Mesenchymal stem cell (in vitro differentiated cells and primary cell): ENCODE measurements at regions not wholly inside any gene's neighbourhood (a gene's known extent, or its start where the extent isn't known, plus 50 kb on each side); places are given as distances from the start of the nearest gene placed in this dataset.
"Not testable (repeated sequence)": the region's sequence is repeated elsewhere in the genome, so short reads cannot be mapped to it uniquely, and the experiment has no call there.

Experiments used
- DNase-seq: peaks from one replicate; pipeline ENCODE4 v3.0.0-alpha.2; 2013
- H2AFZ ChIP-seq: one replicate; pipeline ENCODE4 v1.6.1; 2013; ENCODE audit warnings: low read depth, mild to moderate bottlenecking, control low read depth, inconsistent platforms, low read length, moderate library complexity
- H2AK5ac ChIP-seq: 2 replicates; pipeline ENCODE4 v1.6.1; 2013; ENCODE audit warnings: low read length, moderate library complexity, mild to moderate bottlenecking, inconsistent platforms; ENCODE audit not compliant: severe bottlenecking
- H2BK120ac ChIP-seq: one replicate; pipeline ENCODE4 v1.6.1; 2013; ENCODE audit warnings: low read depth, mild to moderate bottlenecking, inconsistent platforms, low read length, moderate library complexity
- H2BK12ac ChIP-seq, 2 experiments: one replicate each; pipeline ENCODE4 v1.6.1; 2013; ENCODE audit warnings: inconsistent platforms in 2 of 2, low read length in 2 of 2, mild to moderate bottlenecking in 2 of 2, moderate library complexity in 2 of 2, control low read depth in 1 of 2
- H2BK15ac ChIP-seq: one replicate; pipeline ENCODE4 v1.6.1; 2013; ENCODE audit warnings: mild to moderate bottlenecking, low read depth, inconsistent platforms; ENCODE audit not compliant: poor library complexity, severe bottlenecking
- H2BK5ac ChIP-seq: 2 replicates; pipeline ENCODE4 v1.6.1; 2013; ENCODE audit warnings: low read depth, mild to moderate bottlenecking, low read length, control low read depth, inconsistent platforms; ENCODE audit not compliant: poor library complexity, severe bottlenecking
- H3K14ac ChIP-seq, 2 experiments: one replicate each; pipeline ENCODE4 v1.6.1; 2013; ENCODE audit warnings: inconsistent platforms in 2 of 2, low read length in 2 of 2, control low read depth in 1 of 2, mild to moderate bottlenecking in 1 of 2, moderate library complexity in 1 of 2
- H3K18ac ChIP-seq, 2 experiments: one replicate each; pipeline ENCODE4 v1.6.1; 2013; ENCODE audit warnings: inconsistent platforms in 2 of 2, low read length in 2 of 2, control low read depth in 1 of 2, low read depth in 1 of 2, mild to moderate bottlenecking in 1 of 2
- H3K23ac ChIP-seq, 2 experiments: one replicate each; pipeline ENCODE4 v1.6.1; 2013; ENCODE audit warnings: inconsistent platforms in 2 of 2, low read length in 2 of 2, mild to moderate bottlenecking in 2 of 2, moderate library complexity in 2 of 2, control low read depth in 1 of 2
- H3K27ac ChIP-seq: 2 replicates; pipeline ENCODE4 v1.5.1; 2013; ENCODE audit warnings: mild to moderate bottlenecking, moderate library complexity, low read length, control low read depth, inconsistent platforms; ENCODE audit not compliant: poor library complexity, severe bottlenecking
- H3K27me3 ChIP-seq, 2 experiments: 2 replicates each; pipeline versions ENCODE4 v1.6.1 to v1.7.0; 2013; ENCODE audit warnings: low read length in 2 of 2, mild to moderate bottlenecking in 2 of 2, moderate library complexity in 2 of 2, control low read depth in 1 of 2, inconsistent platforms in 1 of 2; ENCODE audit not compliant: control insufficient read depth in 1 of 2, insufficient read depth in 1 of 2
- H3K36me3 ChIP-seq, 2 experiments: 2 replicates each; pipeline versions ENCODE4 v1.6.1 to v1.7.0; 2013; ENCODE audit warnings: low read length in 2 of 2, control low read depth in 1 of 2, inconsistent platforms in 1 of 2, low read depth in 1 of 2, mild to moderate bottlenecking in 1 of 2; ENCODE audit not compliant: insufficient read depth in 2 of 2, control insufficient read depth in 1 of 2
- H3K4ac ChIP-seq, 2 experiments: one replicate each; pipeline ENCODE4 v1.6.1; 2013; ENCODE audit warnings: inconsistent platforms in 2 of 2, low read length in 2 of 2, mild to moderate bottlenecking in 2 of 2, moderate library complexity in 2 of 2, control low read depth in 1 of 2, low read depth in 1 of 2
- H3K4me1 ChIP-seq: 2 replicates; pipeline ENCODE4 v1.6.1; 2013; ENCODE audit warnings: low read depth, low read length, control low read depth; ENCODE audit not compliant: control insufficient read depth, insufficient read depth
- H3K4me2 ChIP-seq: 2 replicates; pipeline ENCODE4 v1.6.1; 2013; ENCODE audit warnings: low read length, mild to moderate bottlenecking, inconsistent platforms; ENCODE audit not compliant: poor library complexity, severe bottlenecking
- H3K4me3 ChIP-seq, 2 experiments: 2 replicates each; pipeline versions ENCODE4 v1.5.1 to v1.7.0; 2013; ENCODE audit warnings: low read length in 2 of 2, mild to moderate bottlenecking in 2 of 2, control low read depth in 1 of 2, low read depth in 1 of 2; ENCODE audit not compliant: insufficient read depth in 1 of 2
- H3K79me1 ChIP-seq: replicated peaks from 2 replicates; pipeline ENCODE4 v1.6.1; 2013; ENCODE audit warnings: mild to moderate bottlenecking, control low read depth, low read length, inconsistent platforms; ENCODE audit not compliant: poor library complexity, severe bottlenecking
- H3K9ac ChIP-seq: 2 replicates; pipeline ENCODE4 v1.7.0; 2013; ENCODE audit warnings: mild to moderate bottlenecking, low read length, moderate library complexity
- H3K9me3 ChIP-seq: 2 replicates; pipeline ENCODE4 v1.7.0; 2013; ENCODE audit warnings: mild to moderate bottlenecking, low read length; ENCODE audit not compliant: control insufficient read depth
- H4K8ac ChIP-seq: one replicate; pipeline ENCODE4 v1.6.1; 2013; ENCODE audit warnings: inconsistent platforms, mild to moderate bottlenecking, low read length, moderate library complexity
- H4K91ac ChIP-seq: one replicate; pipeline ENCODE4 v1.6.1; 2013; ENCODE audit warnings: mild to moderate bottlenecking, low read length, inconsistent platforms
- WGBS: methylation state at CpG from one replicate; pipeline ENCODE4 v1.1.7; 2013; ENCODE audit warnings: mixed read lengths; 5-methylcytosine and 5-hydroxymethylcytosine counted together

- no peak overlapping the region for H3K23ac ChIP-seq
- no peak overlapping the region for H3K14ac ChIP-seq
- H2AK5ac ChIP-seq = no peak overlapping the region
- no peaks in the 10 kb centered on the region for H3K79me1 ChIP-seq
- H4K8ac ChIP-seq = no peak overlapping the region
- H3K36me3 ChIP-seq = no peaks in the 10 kb centered on the region
- H3K4me1 ChIP-seq = no peaks in the 10 kb centered on the region
- no peak overlapping the region for H2BK5ac ChIP-seq
- H3K4me2 ChIP-seq = no peak overlapping the region
- H3K4ac ChIP-seq = no peak overlapping the region
- H3K9ac ChIP-seq = no peak overlapping the region
- H3K4me3 ChIP-seq = no peak overlapping the region
- DNase-seq = no peak
- H3K27ac ChIP-seq = no peak overlapping the region
- H3K18ac ChIP-seq = no peak overlapping the region
- no peak overlapping the region for H4K91ac ChIP-seq
- H2AFZ ChIP-seq = no peak overlapping the region
- H3K9me3 ChIP-seq = no peaks in the 10 kb centered on the region
- no peak overlapping the region for H2BK12ac ChIP-seq
- H2BK15ac ChIP-seq = no peak overlapping the region
- H3K27me3 ChIP-seq = no peaks in the 10 kb centered on the region
- no peak overlapping the region for H2BK120ac ChIP-seq
- WGBS = 17% methylated on average over 1 of the region's 1 CpG
Measured at GRCh38 chr3:112718516-112718915, 77.6 kb upstream of the CCDC80 start.

DNA sequence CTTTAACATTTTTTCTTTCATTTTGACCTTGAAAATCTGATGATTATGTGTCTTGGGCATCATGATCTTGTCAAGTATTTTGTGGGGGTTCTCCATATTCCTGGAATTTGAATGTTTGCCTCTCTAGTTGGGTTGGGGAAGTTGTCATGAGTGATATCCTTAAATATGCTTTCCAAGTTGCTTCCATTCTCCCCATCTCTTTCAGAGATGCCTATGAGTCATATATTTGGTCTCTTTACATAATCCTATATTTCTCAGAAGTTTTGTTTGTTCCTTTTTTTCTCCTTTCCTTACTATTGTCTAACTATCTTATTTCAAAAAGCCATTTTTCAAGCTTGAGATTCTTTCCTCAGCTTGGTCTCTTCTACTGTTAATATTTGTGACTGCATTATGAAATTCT is 69.0 kb upstream of the CCDC80 start:
- Histone ChIP-seq H2BK5ac (no peak overlapping the region), H3K14ac (no peak overlapping the region), H2BK120ac (no peak overlapping the region), H2BK12ac (no peak overlapping the region), H2BK15ac (no peak overlapping the region), H3K27me3 (no peaks in the 10 kb centered on the region), H3K36me3 (no peaks in the 10 kb centered on the region), H3K79me1 (no peaks in the 10 kb centered on the region), H4K8ac (no peak overlapping the region), H2AFZ (no peak overlapping the region), H3K9ac (no peak overlapping the region), H3K27ac (no peak overlapping the region), H3K9me3 (peaks cover 17% of the 10 kb centered on the region), H3K4me2 (no peak overlapping the region), H3K4me3 (no peak overlapping the region), H4K91ac (no peak overlapping the region), H3K23ac (no peak overlapping the region), H3K4me1 (no peaks in the 10 kb centered on the region), H3K18ac (no peak overlapping the region), H2AK5ac (no peak overlapping the region), H3K4ac (no peak overlapping the region)
- DNase-seq = no peak

DNA sequence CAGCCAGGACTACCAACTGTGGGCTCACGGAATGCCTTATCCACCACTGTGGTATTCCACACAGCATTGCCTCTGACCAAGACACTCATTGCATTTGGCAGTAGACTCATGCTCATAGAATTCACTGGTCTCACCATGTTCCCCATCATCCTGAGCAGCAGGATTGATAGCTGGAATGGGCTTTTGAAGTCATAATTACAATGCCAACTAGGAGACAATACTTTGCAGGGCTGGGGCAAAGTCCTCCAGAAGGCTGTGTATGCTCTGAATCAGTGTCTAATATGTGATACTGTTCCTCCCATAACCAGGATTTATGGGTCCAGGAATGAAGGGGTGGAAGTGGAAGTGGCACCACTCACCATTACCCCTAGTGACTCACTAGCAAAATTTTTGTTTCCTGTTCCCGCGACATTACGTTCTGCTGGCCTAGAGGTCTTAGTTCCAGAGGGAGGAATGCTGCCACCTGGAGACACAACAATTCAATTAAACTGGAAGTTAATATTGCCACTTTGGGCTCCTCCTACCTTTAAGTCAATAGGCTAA is 58.6 kb upstream of the CCDC80 start:
- H3K9me3 ChIP-seq = peaks cover 3% of the 10 kb centered on the region
- H2BK120ac ChIP-seq = no peak overlapping the region
- H2AFZ ChIP-seq = no peak overlapping the region
- no peak overlapping the region for H2AK5ac ChIP-seq
- no peak overlapping the region for H3K18ac ChIP-seq
- no peak overlapping the region for H2BK5ac ChIP-seq
- no peak overlapping the region for H2BK15ac ChIP-seq
- H2BK12ac ChIP-seq = no peak overlapping the region
- no peak overlapping the region for H3K4me2 ChIP-seq
- H3K4ac ChIP-seq = no peak overlapping the region
- no peak overlapping the region for H3K14ac ChIP-seq
- H3K23ac ChIP-seq = no peak overlapping the region
- no peaks in the 10 kb centered on the region for H3K79me1 ChIP-seq
- no peak overlapping the region for H3K27ac ChIP-seq
- no peak overlapping the region for H3K9ac ChIP-seq
- no peaks in the 10 kb centered on the region for H3K4me1 ChIP-seq
- H4K91ac ChIP-seq = no peak overlapping the region
- 17% methylated on average over 4 of the region's 4 CpGs for WGBS
- no peak overlapping the region for H3K4me3 ChIP-seq
- DNase-seq = peak; percentile 28
- no peaks in the 10 kb centered on the region for H3K36me3 ChIP-seq
- H4K8ac ChIP-seq = no peak overlapping the region
- no peaks in the 10 kb centered on the region for H3K27me3 ChIP-seq

GRCh38 chr3:112698442-112698841 is 57.5 kb upstream of the CCDC80 start:
- H2BK12ac ChIP-seq, H3K23ac ChIP-seq, H3K4me3 ChIP-seq, H3K18ac ChIP-seq, H3K27me3 ChIP-seq, H3K4ac ChIP-seq, H4K91ac ChIP-seq, H3K79me1 ChIP-seq, H3K4me2 ChIP-seq, H3K14ac ChIP-seq, H3K27ac ChIP-seq, H4K8ac ChIP-seq, H2BK5ac ChIP-seq, H2AFZ ChIP-seq, H2BK15ac ChIP-seq, H3K36me3 ChIP-seq, H3K9me3 ChIP-seq, H3K4me1 ChIP-seq, H2BK120ac ChIP-seq, DNase-seq, H2AK5ac ChIP-seq, H3K9ac ChIP-seq: not testable (repeated sequence)
- 98% methylated on average over 1 of the region's 2 CpGs for WGBS
